Activated CD4-positive, alpha-beta T cell treated with anti-CD3 and anti-CD28 coated beads for 24 hours (primary cell): ENCODE measurements at regions not wholly inside any gene's neighbourhood (a gene's known extent, or its start where the extent isn't known, plus 50 kb on each side); places are given as distances from the start of the nearest gene placed in this dataset.

ENCODE experiments used
- DNase-seq, 2 donors: peaks; one replicate each; pipeline ENCODE4 v3.0.0-alpha.2; 2020; ENCODE audit warnings: low read depth in 2 of 2

GRCh38 chr14:85308531-85309300 is 221.2 kb upstream of the FLRT2 start:
- no peak for DNase-seq

- DNase-seq = no peak
These were observed 219.3 kb upstream of the FLRT2 start for GRCh38 chr14:85310491-85311272.

GRCh38 chr14:85313560-85314207 is 216.3 kb upstream of the FLRT2 start:
- DNase-seq = no peak

GRCh38 chr14:85315290-85315689 is 214.7 kb upstream of the FLRT2 start:
- no peak for DNase-seq

GRCh38 chr14:85315733-85316290 is 214.1 kb upstream of the FLRT2 start:
- no peak for DNase-seq

- DNase-seq = no peak
These were observed 213.1 kb upstream of the FLRT2 start for GRCh38 chr14:85316701-85317410.

GRCh38 chr14:85317491-85318021 is 212.4 kb upstream of the FLRT2 start:
- DNase-seq = no peak

- no peak for DNase-seq
These were observed 210.8 kb upstream of the FLRT2 start for GRCh38 chr14:85319101-85319500.

GRCh38 chr14:85319998-85320630 is 209.8 kb upstream of the FLRT2 start:
- no peak for DNase-seq

GRCh38 chr14:85325134-85326017 is 204.6 kb upstream of the FLRT2 start:
- DNase-seq = no peak

- DNase-seq = no peak
These were observed 197.5 kb upstream of the FLRT2 start for GRCh38 chr14:85332401-85332800.

GRCh38 chr14:85333313-85333712 is 196.6 kb upstream of the FLRT2 start:
- DNase-seq = no peak

- no peak for DNase-seq
These were observed 196.1 kb upstream of the FLRT2 start for GRCh38 chr14:85333841-85334240.

- no peak for DNase-seq
These were observed 195.6 kb upstream of the FLRT2 start for GRCh38 chr14:85334316-85334715.

GRCh38 chr14:85336257-85336656 is 193.7 kb upstream of the FLRT2 start:
- DNase-seq = no peak

GRCh38 chr14:85336817-85337216 is 193.1 kb upstream of the FLRT2 start:
- no peak for DNase-seq

- no peak for DNase-seq
These were observed 191.0 kb upstream of the FLRT2 start for GRCh38 chr14:85338895-85339294.

GRCh38 chr14:85342858-85343607 is 186.9 kb upstream of the FLRT2 start:
- no peak for DNase-seq

GRCh38 chr14:85344171-85344570 is 185.8 kb upstream of the FLRT2 start:
- DNase-seq = no peak
